Keratinocyte (primary cell): ENCODE measurements at regions not wholly inside any gene's neighbourhood (a gene's known extent, or its start where the extent isn't known, plus 50 kb on each side); places are given as distances from the start of the nearest gene placed in this dataset.

Source experiments
- DNase-seq: peaks from one replicate; pipeline ENCODE4 v3.0.0-alpha.2; 2011; ENCODE audit warnings: low read depth, missing footprints, low spot score
- FAIRE-seq: peaks from 2 replicates; lab custom pipeline; 2011; peaks lifted over from hg19 to GRCh38; lab: Jason Lieb, UNC
- H2AFZ ChIP-seq: 2 replicates; pipeline ENCODE4 v1.6.0; 2012; ENCODE audit warnings: low read length, control low read depth, inconsistent platforms; ENCODE audit not compliant: control insufficient read depth
- H3K27ac ChIP-seq: 2 replicates; pipeline ENCODE4 v1.5.1; 2011; ENCODE audit warnings: low read length; ENCODE audit not compliant: control insufficient read depth, insufficient read depth
- H3K27me3 ChIP-seq: 3 replicates; pipeline ENCODE4 v1.6.0; 2011; ENCODE audit warnings: low read length; ENCODE audit not compliant: control insufficient read depth, insufficient read depth; ENCODE audit errors: extremely low read depth
- H3K36me3 ChIP-seq, 2 experiments: 2 replicates in 1 of 2; 3 replicates in 1 of 2; pipeline ENCODE4 v1.5.1; 2011; ENCODE audit warnings: low read length in 2 of 2, mild to moderate bottlenecking in 1 of 2; ENCODE audit not compliant: control insufficient read depth in 2 of 2, insufficient read depth in 2 of 2; ENCODE audit errors: extremely low read depth in 1 of 2
- H3K4me1 ChIP-seq: 3 replicates; pipeline ENCODE4 v1.5.1; 2011; ENCODE audit warnings: low read length; ENCODE audit not compliant: control insufficient read depth, insufficient read depth; ENCODE audit errors: extremely low read depth
- H3K4me2 ChIP-seq: 3 replicates; pipeline ENCODE4 v1.6.0; 2011; ENCODE audit warnings: low read depth, low read length; ENCODE audit not compliant: control insufficient read depth, insufficient read depth; ENCODE audit errors: extremely low read depth
- H3K4me3 ChIP-seq, 3 experiments: fragments of 200-600 bp in 1 of 3; sonication (generic) in 1 of 3; 2 replicates in 2 of 3; 3 replicates in 1 of 3; pipeline ENCODE4 v1.5.1; 2011 to 2016; ENCODE audit warnings: low read length in 3 of 3, mild to moderate bottlenecking in 3 of 3, control low read depth in 2 of 3, inconsistent platforms in 1 of 3, low read depth in 1 of 3, mixed read lengths in 1 of 3, mixed run types in 1 of 3, moderate library complexity in 1 of 3; ENCODE audit not compliant: control insufficient read depth in 2 of 3, insufficient read depth in 2 of 3; ENCODE audit errors: extremely low read depth in 1 of 3
- H3K79me2 ChIP-seq: 2 replicates; pipeline ENCODE4 v1.6.0; 2012; ENCODE audit warnings: low read length; ENCODE audit not compliant: control insufficient read depth, insufficient read depth
- H3K9ac ChIP-seq: 3 replicates; pipeline ENCODE4 v1.6.0; 2011; ENCODE audit warnings: low read length; ENCODE audit not compliant: control insufficient read depth, insufficient read depth; ENCODE audit errors: extremely low read depth
- H3K9me1 ChIP-seq: 3 replicates; pipeline ENCODE4 v1.6.0; 2011; ENCODE audit warnings: low read length; ENCODE audit not compliant: control insufficient read depth, insufficient read depth; ENCODE audit errors: extremely low read depth
- H3K9me3 ChIP-seq: 2 replicates; pipeline ENCODE4 v1.5.1; 2012; ENCODE audit warnings: low read depth, low read length; ENCODE audit not compliant: control insufficient read depth
- H4K20me1 ChIP-seq: 3 replicates; pipeline ENCODE4 v1.6.0; 2011; ENCODE audit warnings: low read length; ENCODE audit not compliant: control insufficient read depth, insufficient read depth; ENCODE audit errors: extremely low read depth
- CTCF ChIP-seq, 3 experiments: IDR thresholded peaks in 1 of 3; conservative IDR thresholded peaks in 1 of 3; optimal IDR thresholded peaks in 1 of 3; 2 replicates in 2 of 3; 3 replicates in 1 of 3; pipeline versions ENCODE3 to v1.5.1; 2011; ENCODE audit warnings: low read length in 3 of 3, mild to moderate bottlenecking in 3 of 3, moderate library complexity in 2 of 3, control low read depth in 1 of 3, inconsistent platforms in 1 of 3; ENCODE audit not compliant: insufficient read depth in 2 of 3; ENCODE audit errors: extremely low read depth in 1 of 3
- EZH2 ChIP-seq: IDR thresholded peaks from one replicate; pipeline ENCODE4 v1.6.1; 2012; ENCODE audit warnings: inconsistent platforms, mild to moderate bottlenecking, low read length, moderate library complexity
- dilution Hi-C: fragments of 300-500 bp; cut with MboI; formaldehyde crosslinking; loops from one replicate; pipeline ENCODE4 v1.7.0; 2020; ENCODE audit warnings: low sequenced_read_pairs; ENCODE audit not compliant: extremely low pct_ligation_motif_present

GRCh38 chr6:104123227-104123626 is 736.5 kb downstream of the HACE1 start:
- Histone ChIP-seq H3K4me1 (peaks cover 7% of the 10 kb centered on the region), H3K4me2 (no peak overlapping the region), H3K9ac (no peak overlapping the region), H3K9me3 (no peaks in the 10 kb centered on the region), H4K20me1 (no peaks in the 10 kb centered on the region), H3K79me2 (no peaks in the 10 kb centered on the region), H3K27me3 (no peaks in the 10 kb centered on the region), H2AFZ (no peak overlapping the region), H3K27ac (no peak overlapping the region), H3K9me1 (no peaks in the 10 kb centered on the region), H3K36me3 (no peaks in the 10 kb centered on the region), H3K4me3 (no peak overlapping the region)
- dilution Hi-C loops = no loop called here
- no peak for TF ChIP-seq CTCF (optimal IDR thresholded peaks at IDR 0.05 in 1 of 3, IDR thresholded peaks at IDR 0.05 in 1 of 3, conservative IDR thresholded peaks at IDR 0.05 in 1 of 3; ENCODE audit: extremely low read depth in 1 of 3, insufficient read depth in 2 of 3, low read length in 3 of 3)
- TF ChIP-seq EZH2 = no peak
- no peak for DNase-seq
- no peak for FAIRE-seq

GRCh38 chr6:104118274-104118673 is 741.4 kb downstream of the HACE1 start:
- Histone ChIP-seq H3K4me1 (peaks cover 9% of the 10 kb centered on the region), H3K27ac (peak overlapping the region; percentile 8), H3K9me1 (no peaks in the 10 kb centered on the region), H3K4me2 (peak overlapping the region; percentile 16), H2AFZ (peak overlapping the region; percentile 40), H3K27me3 (no peaks in the 10 kb centered on the region), H3K4me3 (no peak overlapping the region), H3K36me3 (no peaks in the 10 kb centered on the region), H3K9me3 (no peaks in the 10 kb centered on the region), H3K9ac (no peak overlapping the region), H3K79me2 (no peaks in the 10 kb centered on the region), H4K20me1 (no peaks in the 10 kb centered on the region)
- FAIRE-seq (peak; percentile 70), DNase-seq (peak; percentile 1)
- dilution Hi-C loops = no loop called here
- TF ChIP-seq EZH2 (no peak), CTCF (optimal IDR thresholded peaks at IDR 0.05 in 1 of 3, IDR thresholded peaks at IDR 0.05 in 1 of 3, conservative IDR thresholded peaks at IDR 0.05 in 1 of 3; ENCODE audit: extremely low read depth in 1 of 3, insufficient read depth in 2 of 3, low read length in 3 of 3) (no peak)
